ENCODE measurements at regions not wholly inside any gene's neighbourhood (a gene's known extent, or its start where the extent isn't known, plus 50 kb on each side); places are given as distances from the start of the nearest gene placed in this dataset.

- no peak overlapping the region for H3K27ac ChIP-seq (ENCODE audit: low read length in 2 of 2)
- H3K4me1 Mint-ChIP-seq: no peaks in the 10 kb centered on the region
- H3K9me3 Mint-ChIP-seq (ENCODE audit: insufficient read depth): peaks cover 5% of the 10 kb centered on the region
- H3K4me3 Mint-ChIP-seq: no peak overlapping the region
- ChIA-PET CTCF (no interaction called here), POLR2A (no interaction called here)
- H4K20me1 ChIP-seq (ENCODE audit: control insufficient read depth, insufficient read depth, low read length, poor library complexity, severe bottlenecking): no peaks in the 10 kb centered on the region
- no peaks in the 10 kb centered on the region for H3K27me3 Mint-ChIP-seq
- no peak overlapping the region for H3K4me2 ChIP-seq (replicated peaks; ENCODE audit: low read depth, low read length, poor library complexity, severe bottlenecking)
- DNase-seq: no peak
- no peaks in the 10 kb centered on the region for H3K27me3 ChIP-seq (replicated peaks in 1 of 4; ENCODE audit: control extremely low read depth in 1 of 4, control insufficient read depth in 3 of 4, insufficient read depth in 4 of 4, low read length in 3 of 4)
- H3K27ac Mint-ChIP-seq: no peak overlapping the region
- H3K9me3 ChIP-seq (ENCODE audit: control extremely low read depth in 1 of 3, control insufficient read depth in 2 of 3, insufficient read depth in 1 of 3, low read length in 2 of 3): no peaks in the 10 kb centered on the region
- no peaks in the 10 kb centered on the region for H3K36me3 ChIP-seq (replicated peaks in 1 of 2; ENCODE audit: control extremely low read depth in 1 of 2, control insufficient read depth in 1 of 2, extremely low read depth in 1 of 2, insufficient read depth in 2 of 2, low read length in 1 of 2)
- TF ChIP-seq CTCF (IDR thresholded peaks at IDR 0.05): no peak
- 63% methylated on average over 2 of the region's 3 CpGs for WGBS (ENCODE audit: insufficient coverage)
- no peaks in the 10 kb centered on the region for H3K79me2 ChIP-seq (ENCODE audit: control insufficient read depth, insufficient read depth, low read length)
- no peak overlapping the region for H2AFZ ChIP-seq (ENCODE audit: insufficient read depth, low read depth, low read length, poor library complexity, severe bottlenecking)
- H3K9ac ChIP-seq (ENCODE audit: low read length): no peak overlapping the region
- no peak overlapping the region for H3K4me3 ChIP-seq (ENCODE audit: control extremely low read depth in 1 of 5, extremely low read depth in 1 of 5, insufficient read depth in 1 of 5, low read depth in 2 of 5, low read length in 4 of 5)
- no peaks in the 10 kb centered on the region for H3K4me1 ChIP-seq (ENCODE audit: control insufficient read depth in 2 of 2, insufficient read depth in 2 of 2, low read length in 2 of 2)
- no peak for ATAC-seq (ENCODE audit: low read depth)
- intact Hi-C loops (cut with micrococcal nuclease): no loop called here
Observed at GRCh38 chr2:153393518-153393917, 85.0 kb downstream of the RPRM start.

- TF ChIP-seq EZH2 (IDR thresholded peaks at IDR 0.05; ENCODE audit: borderline replicate concordance, insufficient read depth, low read depth, low read length, poor library complexity, severe bottlenecking) (no peak), CTCF (IDR thresholded peaks at IDR 0.05) (no peak)
- Histone ChIP-seq H3K4me2 (replicated peaks; ENCODE audit: low read depth, low read length, poor library complexity, severe bottlenecking) (no peak overlapping the region), H3K9ac (ENCODE audit: low read length) (no peak overlapping the region), H3K4me3 (ENCODE audit: control extremely low read depth in 1 of 5, extremely low read depth in 1 of 5, insufficient read depth in 1 of 5, low read depth in 2 of 5, low read length in 4 of 5) (no peak overlapping the region), H3K27ac (ENCODE audit: low read length in 2 of 2) (no peak overlapping the region), H2AFZ (ENCODE audit: insufficient read depth, low read depth, low read length, poor library complexity, severe bottlenecking) (no peak overlapping the region), H3K9me3 (ENCODE audit: control extremely low read depth in 1 of 3, control insufficient read depth in 2 of 3, insufficient read depth in 1 of 3, low read length in 2 of 3) (no peaks in the 10 kb centered on the region), H3K4me1 (ENCODE audit: control insufficient read depth in 2 of 2, insufficient read depth in 2 of 2, low read length in 2 of 2) (no peaks in the 10 kb centered on the region), H3K79me2 (ENCODE audit: control insufficient read depth, insufficient read depth, low read length) (no peaks in the 10 kb centered on the region), H4K20me1 (ENCODE audit: control insufficient read depth, insufficient read depth, low read length, poor library complexity, severe bottlenecking) (no peaks in the 10 kb centered on the region), H3K27me3 (replicated peaks in 1 of 4; ENCODE audit: control extremely low read depth in 1 of 4, control insufficient read depth in 3 of 4, insufficient read depth in 4 of 4, low read length in 3 of 4) (no peaks in the 10 kb centered on the region), H3K36me3 (replicated peaks in 1 of 2; ENCODE audit: control extremely low read depth in 1 of 2, control insufficient read depth in 1 of 2, extremely low read depth in 1 of 2, insufficient read depth in 2 of 2, low read length in 1 of 2) (no peaks in the 10 kb centered on the region)
- no peak for DNase-seq
- no peak for ATAC-seq (ENCODE audit: low read depth)
- peaks cover 2% of the 10 kb centered on the region for H3K9me3 Mint-ChIP-seq (ENCODE audit: insufficient read depth)
- WGBS (ENCODE audit: insufficient coverage): 64% methylated on average over 1 of the region's 5 CpGs
- intact Hi-C loops (cut with micrococcal nuclease): no loop called here
- POLR2A ChIA-PET: no interaction called here
- no peaks in the 10 kb centered on the region for H3K27me3 Mint-ChIP-seq
- H3K27ac Mint-ChIP-seq: no peak overlapping the region
- CTCF ChIA-PET: no interaction called here
- no peak overlapping the region for H3K4me3 Mint-ChIP-seq
- no peaks in the 10 kb centered on the region for H3K4me1 Mint-ChIP-seq
Observed at GRCh38 chr2:153391131-153391530, 87.4 kb downstream of the RPRM start.
